ENCODE measurements at regions not wholly inside any gene's neighbourhood (a gene's known extent, or its start where the extent isn't known, plus 50 kb on each side); places are given as distances from the start of the nearest gene placed in this dataset.
A peak's percentile ranks its signal among the peaks of the same experiment; 100 is the strongest.
"Not testable (repeated sequence)": the region's sequence is repeated elsewhere in the genome, so short reads cannot be mapped to it uniquely, and the experiment has no call there.

- FAIRE-seq, result no peak
Measured at GRCh38 chr12:34097213-34097612, 74.9 kb downstream of the ALG10 start.

DNA sequence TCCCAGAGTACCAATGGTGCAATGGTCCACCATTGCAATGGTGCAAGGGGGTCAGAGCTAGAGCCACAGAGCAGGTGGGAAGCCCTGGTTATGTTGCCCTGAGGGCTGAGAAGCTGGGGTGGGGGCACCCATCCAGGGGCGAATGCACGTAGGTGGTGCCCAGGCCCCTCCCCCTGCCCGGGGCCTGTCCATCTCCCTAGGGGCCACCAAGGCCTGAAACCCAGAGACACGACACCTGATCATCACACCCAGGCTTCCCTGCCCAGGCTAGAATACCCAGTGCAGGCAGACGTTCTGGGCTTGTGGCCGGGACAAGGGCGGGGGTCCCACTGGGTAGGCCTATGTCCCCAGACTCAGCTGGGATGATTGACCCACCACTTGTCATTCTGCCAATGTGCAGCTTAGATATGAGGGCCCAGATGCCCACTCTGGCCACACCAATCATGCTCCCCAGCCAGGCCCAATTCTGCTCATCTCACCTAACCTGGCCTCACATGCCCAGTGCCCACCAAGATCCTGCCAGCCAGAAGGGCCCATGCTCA is 83.2 kb downstream of the ALG10 start:
- FAIRE-seq, result no peak

DNA sequence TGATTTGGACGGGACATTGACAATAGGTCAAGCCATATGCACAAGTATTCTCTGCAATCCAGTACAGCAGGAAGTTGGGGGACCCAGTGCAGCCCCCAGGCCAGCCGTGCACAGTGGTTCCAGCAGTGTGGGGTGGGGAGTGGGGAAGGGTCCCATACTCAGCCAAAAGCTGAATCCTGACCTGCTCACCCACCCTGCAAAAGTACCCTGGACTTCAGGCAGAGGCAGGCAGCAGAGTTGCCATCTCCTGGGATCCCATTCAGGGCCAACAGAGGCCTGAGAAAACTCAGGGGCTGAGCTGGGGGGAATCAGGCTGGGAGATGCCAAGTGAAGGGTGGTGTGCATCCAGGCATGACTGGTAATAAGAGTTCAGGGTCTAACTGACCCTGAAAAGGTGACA is 83.9 kb downstream of the ALG10 start:
- FAIRE-seq, result no peak

- no peak for FAIRE-seq
Measured at GRCh38 chr12:34107016-34107415, 84.7 kb downstream of the ALG10 start.

GRCh38 chr12:34107781-34108404 is 85.6 kb downstream of the ALG10 start:
- no peak for FAIRE-seq

DNA sequence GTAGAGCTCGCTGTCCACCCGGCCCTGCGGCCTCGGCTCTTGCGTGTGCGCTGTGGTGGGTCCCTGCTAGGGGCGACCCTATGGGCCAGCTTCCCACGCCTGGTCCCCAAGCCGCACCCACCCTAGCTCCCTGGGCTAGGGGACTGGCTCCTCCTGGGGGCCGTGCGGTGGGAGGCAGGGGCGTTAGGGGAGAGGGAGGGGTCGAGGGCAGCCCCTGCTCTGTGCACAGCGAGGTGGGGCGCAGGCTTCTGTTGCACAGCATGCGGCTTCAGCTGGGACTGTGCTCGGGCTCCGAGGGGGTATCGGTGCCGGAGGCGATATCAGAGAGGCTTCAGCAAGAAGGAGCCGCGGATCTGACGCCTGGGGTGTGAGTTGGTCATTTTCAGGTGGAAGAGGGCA is 86.1 kb downstream of the ALG10 start:
- FAIRE-seq, result no peak

GRCh38 chr12:34108967-34109366 is 86.7 kb downstream of the ALG10 start:
- FAIRE-seq, result no peak

DNA sequence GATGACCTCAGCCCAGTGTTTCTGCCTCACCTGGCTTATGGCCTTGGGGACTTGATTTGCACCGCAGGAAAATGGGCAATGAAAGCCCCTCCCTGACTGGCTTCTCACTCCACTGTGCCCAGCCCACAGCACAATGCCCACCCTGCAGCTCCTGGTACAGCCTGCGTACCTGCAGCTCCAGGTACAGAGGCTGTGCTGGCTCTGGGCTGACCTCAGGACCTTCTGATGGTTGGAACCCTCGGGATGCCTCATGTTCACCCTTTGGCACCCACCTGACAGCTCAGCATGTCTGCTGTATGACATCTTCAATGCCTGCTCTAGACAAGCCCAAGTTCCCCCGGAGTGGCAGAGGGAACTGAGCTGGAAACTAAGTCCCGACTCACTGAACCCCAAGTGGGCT is 87.1 kb downstream of the ALG10 start:
- FAIRE-seq, result no peak

- FAIRE-seq, result not testable (repeated sequence)
Measured at GRCh38 chr12:34109909-34110531, 87.7 kb downstream of the ALG10 start.

DNA sequence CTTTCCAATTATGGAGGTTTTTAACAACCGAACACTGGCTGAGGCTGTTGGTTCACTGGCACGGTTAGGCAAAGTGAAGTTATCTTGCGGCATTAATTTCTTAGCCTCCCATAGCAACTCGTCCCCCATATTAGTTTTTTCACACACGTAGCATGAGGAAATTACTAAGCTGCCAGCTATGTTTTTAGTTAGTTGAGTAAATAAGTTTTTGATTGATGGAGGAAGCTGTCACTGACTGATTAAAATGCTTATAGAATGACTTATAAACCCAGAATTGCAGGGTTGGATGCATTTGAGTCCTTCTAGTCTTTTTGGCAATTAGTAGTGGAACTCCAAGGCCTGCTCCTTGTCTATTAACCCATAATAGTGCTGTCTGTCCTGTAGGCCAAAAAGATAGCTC is 97.1 kb downstream of the ALG10 start:
- FAIRE-seq, result no peak

GRCh38 chr12:34121360-34121759 is 99.1 kb downstream of the ALG10 start:
- no peak for FAIRE-seq

GRCh38 chr12:34123092-34123491 is 100.8 kb downstream of the ALG10 start:
- peak; percentile 99 for FAIRE-seq

- no peak for FAIRE-seq
Measured at GRCh38 chr12:34124608-34125007, 102.3 kb downstream of the ALG10 start.

- FAIRE-seq, result no peak
Measured at GRCh38 chr12:34126239-34126641, 103.9 kb downstream of the ALG10 start.

GRCh38 chr12:34126805-34127204 is 104.5 kb downstream of the ALG10 start:
- no peak for FAIRE-seq

GRCh38 chr12:34127379-34127778 is 105.1 kb downstream of the ALG10 start:
- FAIRE-seq, result not testable (repeated sequence)

- no peak for FAIRE-seq
Measured at GRCh38 chr12:34142430-34142829, 120.1 kb downstream of the ALG10 start.

DNA sequence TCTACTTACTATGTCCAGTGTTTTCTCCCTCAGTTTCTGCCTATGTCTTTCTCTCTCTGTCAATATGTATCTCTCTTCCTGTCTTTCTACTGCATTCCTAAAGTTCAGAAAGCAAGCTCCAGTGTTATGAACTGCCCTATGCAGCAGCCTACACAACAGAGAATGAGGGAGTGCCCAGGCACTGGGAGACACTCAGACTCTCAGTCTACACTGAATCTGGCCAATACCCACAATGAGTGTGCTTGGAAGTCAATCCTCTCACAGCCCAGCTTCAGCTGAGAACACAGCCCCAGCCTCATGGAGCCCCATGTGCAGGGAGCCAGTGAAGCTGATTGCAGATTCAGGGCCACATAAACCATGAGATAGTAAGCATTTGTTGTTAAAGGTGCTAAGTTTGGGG is 128.7 kb downstream of the ALG10 start:
- FAIRE-seq, result no peak

DNA sequence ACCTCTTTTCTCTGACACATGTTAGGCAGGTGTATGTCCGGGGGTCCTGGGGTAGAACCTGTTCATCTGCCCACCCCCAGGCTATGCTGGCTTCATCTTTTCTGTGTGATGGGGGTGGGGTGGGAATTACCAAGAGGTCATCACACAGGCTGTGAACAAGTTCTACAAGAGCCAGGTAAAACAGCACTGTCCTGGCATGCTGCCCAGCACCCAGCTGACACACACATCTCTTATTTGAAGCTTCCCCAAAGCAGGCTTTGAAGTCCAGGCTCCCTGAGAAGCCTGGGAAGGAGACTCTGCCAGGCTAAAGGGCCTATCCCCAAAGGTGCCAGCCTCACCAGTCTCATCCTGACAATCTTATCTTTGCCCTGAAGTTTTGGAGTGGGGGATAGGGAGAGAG is 141.1 kb downstream of the ALG10 start:
- FAIRE-seq, result no peak

GRCh38 chr12:34166427-34167060 is 144.2 kb downstream of the ALG10 start:
- FAIRE-seq, result no peak

DNA sequence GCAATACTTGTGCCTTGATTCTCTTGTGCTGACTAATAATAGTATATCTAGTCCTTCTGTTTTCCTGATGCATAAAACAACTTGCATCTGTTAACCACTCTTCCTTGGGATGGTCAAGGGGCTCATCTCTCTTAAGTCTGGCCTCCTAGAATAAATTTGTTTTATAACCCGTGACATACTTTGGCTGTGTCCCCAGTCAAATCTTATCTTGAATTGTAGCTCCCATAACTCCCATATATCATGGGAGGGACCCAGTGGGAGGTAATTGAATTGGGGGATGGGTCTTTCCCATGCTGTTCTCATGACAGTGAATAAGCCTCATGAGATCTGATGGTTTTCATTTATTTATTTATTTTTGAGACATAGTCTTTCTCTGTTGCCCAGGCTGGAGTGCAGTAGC is 146.2 kb downstream of the ALG10 start:
- FAIRE-seq, result peak; percentile 72

GRCh38 chr12:34186492-34186891 is 164.2 kb downstream of the ALG10 start:
- FAIRE-seq, result no peak

DNA sequence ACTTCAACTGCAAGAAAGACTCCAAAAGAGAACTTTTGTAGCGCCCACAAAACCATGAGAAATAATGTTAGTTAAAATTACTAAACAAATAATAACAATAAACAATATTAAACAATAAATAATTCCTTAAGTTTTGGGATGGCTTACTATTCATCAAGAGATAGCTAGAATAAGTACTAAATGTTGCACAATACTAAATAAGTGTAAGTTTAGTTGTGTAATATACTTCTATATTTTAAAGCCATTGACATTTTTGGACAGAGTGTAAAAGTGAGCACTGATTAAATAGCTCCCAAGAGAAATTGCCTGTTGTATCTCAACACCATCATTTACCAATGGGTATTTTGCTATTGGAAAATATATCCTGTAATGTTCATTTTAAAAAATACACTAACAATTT is 166.7 kb downstream of the ALG10 start:
- FAIRE-seq, result no peak

- FAIRE-seq, result no peak
Measured at GRCh38 chr12:34190054-34190453, 167.8 kb downstream of the ALG10 start.

All from endometrium (tissue), 2 donors.